Mammary epithelial cell (primary cell): ENCODE measurements at regions not wholly inside any gene's neighbourhood (a gene's known extent, or its start where the extent isn't known, plus 50 kb on each side); places are given as distances from the start of the nearest gene placed in this dataset.

Experiments used
- EZH2 ChIP-seq: IDR thresholded peaks from 2 replicates; pipeline ENCODE4 v1.6.1; 2012; ENCODE audit warnings: low read length, inconsistent platforms, borderline replicate concordance
- TF ChIP-seq, protein P1 (sequence below), 2 donors: IDR thresholded peaks in 1 of 2; conservative IDR thresholded peaks in 1 of 2; 2 replicates each; pipeline ENCODE4 v1.5.1; 2011 to 2012; ENCODE audit warnings: inconsistent platforms in 2 of 2, low read length in 2 of 2, mild to moderate bottlenecking in 2 of 2, control low read depth in 1 of 2, low read depth in 1 of 2; ENCODE audit not compliant: insufficient read depth in 1 of 2; ENCODE audit errors: extremely low read depth in 1 of 2

DNA sequence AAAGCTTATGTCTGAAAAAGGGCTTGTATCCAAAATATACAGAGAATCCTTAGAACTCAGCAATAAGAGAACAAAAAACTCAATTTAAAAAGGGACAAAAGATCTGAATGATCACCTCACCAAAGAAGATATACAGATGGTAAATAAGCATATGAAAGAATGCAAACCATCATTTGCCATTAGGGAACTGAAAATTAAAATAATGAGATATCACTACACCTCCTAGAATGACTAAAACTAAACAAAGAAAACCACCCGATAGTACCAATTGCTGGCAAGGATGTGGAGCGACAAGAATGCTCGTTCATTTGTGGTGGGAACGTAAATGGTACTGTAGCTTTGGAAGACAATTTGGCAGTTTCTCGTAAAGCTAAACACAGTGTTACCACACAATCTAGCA is 66.9 kb upstream of the MPHOSPH6 start:
- TF ChIP-seq, protein P1, sequence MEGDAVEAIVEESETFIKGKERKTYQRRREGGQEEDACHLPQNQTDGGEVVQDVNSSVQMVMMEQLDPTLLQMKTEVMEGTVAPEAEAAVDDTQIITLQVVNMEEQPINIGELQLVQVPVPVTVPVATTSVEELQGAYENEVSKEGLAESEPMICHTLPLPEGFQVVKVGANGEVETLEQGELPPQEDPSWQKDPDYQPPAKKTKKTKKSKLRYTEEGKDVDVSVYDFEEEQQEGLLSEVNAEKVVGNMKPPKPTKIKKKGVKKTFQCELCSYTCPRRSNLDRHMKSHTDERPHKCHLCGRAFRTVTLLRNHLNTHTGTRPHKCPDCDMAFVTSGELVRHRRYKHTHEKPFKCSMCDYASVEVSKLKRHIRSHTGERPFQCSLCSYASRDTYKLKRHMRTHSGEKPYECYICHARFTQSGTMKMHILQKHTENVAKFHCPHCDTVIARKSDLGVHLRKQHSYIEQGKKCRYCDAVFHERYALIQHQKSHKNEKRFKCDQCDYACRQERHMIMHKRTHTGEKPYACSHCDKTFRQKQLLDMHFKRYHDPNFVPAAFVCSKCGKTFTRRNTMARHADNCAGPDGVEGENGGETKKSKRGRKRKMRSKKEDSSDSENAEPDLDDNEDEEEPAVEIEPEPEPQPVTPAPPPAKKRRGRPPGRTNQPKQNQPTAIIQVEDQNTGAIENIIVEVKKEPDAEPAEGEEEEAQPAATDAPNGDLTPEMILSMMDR (conservative IDR thresholded peaks at IDR 0.05 in 1 of 2, IDR thresholded peaks at IDR 0.05 in 1 of 2; ENCODE audit: extremely low read depth in 1 of 2, insufficient read depth in 1 of 2, low read depth in 1 of 2, low read length in 2 of 2) = no peak
- TF ChIP-seq EZH2 = no peak
